Stimulated activated CD4-positive, alpha-beta T cell treated with anti-CD3 and anti-CD28 coated beads, Interleukin-15, amount 100 ng/mL, for 48 hours (primary cell): ENCODE measurements at regions not wholly inside any gene's neighbourhood (a gene's known extent, or its start where the extent isn't known, plus 50 kb on each side); places are given as distances from the start of the nearest gene placed in this dataset.

Experiments used
- DNase-seq, 2 donors: peaks; one replicate each; pipeline ENCODE4 v3.0.0-alpha.2; 2020; ENCODE audit warnings: low read depth in 2 of 2

DNA sequence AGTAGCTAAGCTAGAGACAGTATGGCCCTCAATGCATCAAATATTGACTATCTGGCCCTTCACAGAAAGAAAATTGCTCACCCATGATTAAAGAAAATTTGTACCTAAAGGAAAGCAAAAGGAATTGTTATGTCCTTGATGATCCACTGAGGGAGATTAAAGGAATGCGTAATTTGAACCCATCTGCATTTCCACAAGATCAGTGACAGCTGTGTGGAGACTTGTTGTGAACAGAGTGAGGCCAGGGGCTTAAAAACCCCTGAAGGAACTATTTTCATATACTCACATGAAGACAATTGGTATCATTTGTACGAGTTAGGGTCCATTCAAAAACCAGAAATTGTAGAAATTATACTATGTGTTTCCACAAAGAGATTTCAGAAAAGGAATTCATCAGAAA, 1908.1 kb upstream of the SEL1L start:
- no peak for DNase-seq

DNA sequence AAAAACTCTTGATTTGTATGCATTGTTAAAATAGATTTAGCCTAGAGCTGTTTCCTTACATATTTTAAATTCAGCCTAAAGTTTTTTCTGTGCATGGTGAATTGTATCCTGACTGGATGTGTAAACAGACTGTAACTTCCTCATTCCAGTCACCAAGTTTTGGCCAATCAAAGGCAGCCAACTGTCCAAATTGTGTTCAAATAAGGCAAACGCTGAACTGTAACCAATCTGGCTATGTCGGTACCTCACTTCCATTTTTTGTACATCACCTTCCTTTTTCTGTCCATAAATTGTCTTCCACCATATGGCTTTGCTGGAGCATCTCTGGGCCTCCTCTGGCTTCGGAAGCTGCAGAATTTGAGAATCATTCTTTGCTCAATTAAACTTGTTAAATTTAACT, 1921.9 kb upstream of the SEL1L start:
- DNase-seq = no peak

DNA sequence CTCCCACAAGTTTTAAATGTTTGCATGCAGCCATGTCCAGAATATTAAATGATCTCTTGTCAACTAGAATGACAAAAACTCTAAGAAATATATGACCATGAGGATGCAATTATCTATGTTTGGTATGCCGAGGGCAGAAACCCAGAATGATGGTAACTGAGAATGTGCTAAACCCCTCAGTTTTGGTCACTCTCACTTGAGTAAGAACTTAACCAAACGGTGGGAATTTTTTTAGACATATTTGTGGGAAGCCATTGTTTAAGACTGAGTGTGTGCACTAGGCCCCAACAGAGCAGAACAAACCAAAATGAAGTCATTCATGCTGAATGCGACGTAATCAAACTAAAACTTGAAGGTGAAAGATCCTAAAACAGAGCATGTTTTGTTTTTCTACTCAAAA, 1927.9 kb upstream of the SEL1L start:
- no peak for DNase-seq

GRCh38 chr14:83462759-83463158, 1929.1 kb upstream of the SEL1L start:
- no peak for DNase-seq

DNA sequence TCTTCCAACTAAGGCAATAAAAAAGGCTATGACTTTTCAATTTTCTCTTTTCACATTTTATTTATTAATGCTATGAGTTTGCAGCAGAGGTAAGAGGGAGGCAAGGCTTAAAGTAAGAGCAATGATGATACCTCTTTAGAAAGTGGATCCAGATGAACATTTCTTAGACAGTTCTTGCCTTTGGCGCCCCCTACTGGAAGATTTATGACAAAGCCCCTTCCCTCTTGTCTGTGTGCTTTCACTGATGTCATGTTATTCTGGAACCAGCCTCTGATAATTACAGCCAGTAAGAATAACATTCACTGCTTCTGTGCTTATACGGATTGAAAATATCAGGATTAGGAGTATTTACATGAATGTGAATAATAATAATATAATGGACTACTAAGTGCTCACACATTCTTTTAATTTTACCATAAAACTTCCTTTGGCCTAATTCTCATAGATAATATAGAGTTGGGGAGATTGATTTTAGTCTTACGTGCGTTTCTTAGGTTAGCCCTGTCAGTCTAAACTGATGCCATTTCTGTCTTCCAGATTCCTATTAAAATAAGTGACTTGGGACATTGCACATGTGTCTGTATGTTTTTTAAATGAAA, 1929.9 kb upstream of the SEL1L start:
- no peak for DNase-seq

- DNase-seq = no peak
These were observed 1934.2 kb upstream of the SEL1L start for GRCh38 chr14:83467811-83468210.

GRCh38 chr14:83470466-83470865, 1936.8 kb upstream of the SEL1L start:
- DNase-seq = no peak

GRCh38 chr14:83470959-83471695, 1937.5 kb upstream of the SEL1L start:
- DNase-seq = no peak

DNA sequence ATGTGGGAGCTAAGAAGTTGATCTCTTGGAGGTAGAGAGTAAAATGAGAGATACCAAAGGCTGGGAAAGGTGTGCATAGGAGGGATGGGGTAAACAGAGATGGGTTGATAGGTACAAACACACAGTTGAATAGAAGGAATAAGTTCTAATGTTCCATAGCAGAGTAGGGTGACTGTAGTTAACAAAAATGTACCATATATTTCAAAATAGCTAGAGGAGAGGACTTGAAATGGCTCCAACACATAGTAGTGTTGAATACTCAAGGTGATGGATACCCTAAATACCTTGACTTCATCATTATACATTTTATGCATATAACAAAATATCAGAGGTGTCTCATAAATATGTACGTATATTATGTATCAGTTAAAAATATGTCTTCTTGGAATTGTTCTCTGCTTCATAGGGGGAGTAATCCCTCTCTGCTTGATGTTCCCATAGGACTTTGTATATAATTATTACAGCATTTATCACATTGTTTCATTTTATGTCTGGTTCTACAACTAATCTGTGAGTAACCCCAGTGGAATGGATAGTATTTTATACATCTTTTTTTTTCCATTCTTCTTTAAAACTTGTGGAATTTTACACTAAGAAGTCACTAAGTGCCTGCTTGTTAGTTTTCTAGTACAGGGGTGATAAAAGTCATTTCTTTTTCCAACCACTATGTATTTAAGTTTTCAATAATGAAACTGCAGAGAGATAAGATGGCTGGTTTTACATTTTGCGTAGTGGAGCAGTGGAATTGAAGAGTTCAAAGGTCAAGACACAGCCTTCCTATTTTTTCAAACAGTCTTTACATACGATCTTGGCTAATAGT, 1940.0 kb upstream of the SEL1L start:
- DNase-seq = no peak

GRCh38 chr14:83478741-83479140, 1945.1 kb upstream of the SEL1L start:
- DNase-seq = no peak

DNA sequence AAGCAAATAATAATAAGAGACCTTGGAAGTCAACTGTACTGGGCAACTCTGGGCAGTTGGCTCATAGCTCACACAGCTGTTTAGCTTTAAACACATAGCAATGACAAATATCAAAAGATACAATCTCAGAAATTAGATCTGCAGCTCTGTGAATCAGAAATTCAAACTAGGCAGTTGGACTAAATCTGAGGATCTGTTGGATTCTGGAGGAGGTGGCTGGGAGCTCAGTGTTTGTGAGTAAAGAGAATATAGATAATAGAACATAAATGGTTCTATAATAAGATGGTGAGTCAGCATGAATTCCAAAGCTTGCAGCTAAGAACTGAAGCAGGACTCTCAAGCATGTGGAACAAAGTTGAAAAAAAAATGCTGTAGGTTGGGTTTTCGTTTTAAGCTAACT, 1949.4 kb upstream of the SEL1L start:
- DNase-seq = no peak

GRCh38 chr14:83485591-83485990, 1951.9 kb upstream of the SEL1L start:
- no peak for DNase-seq

DNA sequence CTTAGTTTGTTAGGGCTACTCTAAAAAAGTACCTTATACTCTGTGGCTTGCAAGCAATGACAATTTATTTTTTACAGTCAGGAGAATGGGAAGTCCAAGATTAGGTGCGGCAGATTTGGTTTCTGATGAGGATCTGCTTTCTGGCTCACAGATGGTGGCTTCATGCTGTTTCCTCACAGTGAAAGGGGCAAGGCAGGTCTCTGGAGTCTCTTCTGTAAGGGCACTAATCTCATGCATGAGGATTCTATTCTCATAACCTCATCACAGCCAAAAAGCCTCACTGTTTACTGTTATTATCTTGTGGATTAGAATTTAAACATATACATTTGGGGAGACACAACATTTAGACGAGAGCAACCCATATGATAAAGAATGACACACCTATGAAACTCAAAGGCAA, 1957.4 kb upstream of the SEL1L start:
- no peak for DNase-seq

DNA sequence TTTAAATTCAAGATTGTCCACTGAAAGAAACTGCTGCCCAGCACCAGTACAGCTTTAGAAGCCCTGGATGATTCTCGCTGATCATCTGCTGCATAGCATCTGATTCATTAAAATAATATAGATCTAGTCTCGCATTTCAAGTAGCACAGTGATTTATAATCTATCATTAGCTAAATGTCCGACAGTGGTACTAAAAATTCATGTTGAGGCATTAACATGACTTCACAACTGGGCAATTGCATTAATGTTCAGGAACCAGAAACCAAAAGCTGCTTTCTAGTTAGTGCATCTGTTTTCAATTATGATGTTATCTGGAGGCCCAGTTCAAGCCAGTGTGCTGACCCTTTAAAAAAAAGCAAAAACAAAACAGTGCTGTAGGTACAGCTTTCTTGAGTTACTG, 1987.2 kb upstream of the SEL1L start:
- no peak for DNase-seq

DNA sequence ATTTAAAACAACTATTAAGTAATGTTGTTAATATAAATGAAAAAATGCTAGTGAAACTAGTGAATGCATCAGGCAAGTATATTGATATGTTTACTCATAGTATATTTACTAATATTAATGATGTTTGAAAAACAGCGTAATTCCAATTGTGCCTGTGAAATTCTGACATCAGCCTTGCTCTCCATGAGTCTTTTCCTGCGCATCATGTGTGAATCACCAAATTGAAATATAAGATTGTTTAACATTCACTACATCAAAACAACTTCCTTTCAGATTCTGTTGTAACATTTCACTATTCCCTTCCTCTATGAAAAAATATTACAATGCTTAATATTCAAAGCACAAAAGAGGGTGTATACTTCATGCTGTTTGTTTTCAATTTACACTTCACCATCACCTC, 1995.9 kb upstream of the SEL1L start:
- DNase-seq = no peak

DNA sequence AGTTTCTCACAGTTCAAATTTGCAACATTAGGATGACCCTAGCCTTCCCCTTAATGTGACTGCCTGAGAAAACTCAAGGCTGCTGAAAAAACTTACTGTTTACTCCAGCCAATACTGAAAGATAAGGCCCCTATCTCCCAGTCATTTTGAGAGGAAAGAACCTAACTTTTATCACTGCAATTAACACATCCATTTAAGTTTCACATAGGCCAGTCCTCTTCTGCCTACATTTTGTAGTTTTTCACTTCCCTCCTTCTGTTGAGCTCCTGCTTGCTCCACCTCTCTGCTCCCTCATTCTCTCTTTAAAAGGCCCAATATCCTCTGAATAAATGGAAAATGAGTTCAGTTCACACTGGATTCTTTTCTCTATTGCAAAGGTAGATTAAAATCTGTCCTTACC, 1996.2 kb upstream of the FLRT2 start:
- no peak for DNase-seq

DNA sequence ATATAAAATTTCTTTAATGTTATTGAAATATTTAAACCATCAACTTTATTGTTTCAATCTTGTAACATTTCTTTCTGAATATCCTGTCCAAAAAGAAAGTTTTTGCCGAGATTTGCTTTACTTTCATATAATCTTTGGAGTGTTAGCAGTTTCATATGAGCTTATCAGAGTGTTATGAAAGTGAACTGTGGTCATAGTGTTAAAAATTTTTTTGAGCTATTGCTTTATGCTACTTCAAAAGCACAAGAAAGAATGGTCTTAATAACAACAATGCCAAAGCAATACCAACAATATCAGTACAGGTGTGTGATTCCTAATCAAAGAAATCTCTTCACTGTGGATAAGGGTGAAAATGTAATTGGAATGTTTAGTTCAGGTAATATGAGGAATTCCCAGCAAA, 1994.9 kb upstream of the FLRT2 start:
- DNase-seq = no peak

DNA sequence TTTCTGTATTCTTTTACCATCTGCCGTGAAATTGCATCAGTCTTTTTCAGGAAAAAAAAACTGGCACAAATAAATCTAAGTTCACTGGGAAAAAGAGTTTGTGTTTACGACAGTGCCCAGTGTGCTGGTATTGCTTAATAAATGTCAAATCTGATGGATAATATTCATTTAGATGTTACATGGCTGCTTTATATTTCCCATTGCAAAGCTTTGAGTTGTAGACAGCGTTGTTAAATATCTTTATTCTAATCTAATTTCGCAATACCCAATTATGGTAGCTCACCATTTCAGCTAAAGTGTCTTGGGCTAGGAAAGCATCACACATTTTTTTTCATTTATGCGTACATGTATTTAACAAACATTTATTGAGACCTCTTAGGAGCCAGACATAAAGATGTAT, 1994.5 kb upstream of the FLRT2 start:
- DNase-seq = no peak

DNA sequence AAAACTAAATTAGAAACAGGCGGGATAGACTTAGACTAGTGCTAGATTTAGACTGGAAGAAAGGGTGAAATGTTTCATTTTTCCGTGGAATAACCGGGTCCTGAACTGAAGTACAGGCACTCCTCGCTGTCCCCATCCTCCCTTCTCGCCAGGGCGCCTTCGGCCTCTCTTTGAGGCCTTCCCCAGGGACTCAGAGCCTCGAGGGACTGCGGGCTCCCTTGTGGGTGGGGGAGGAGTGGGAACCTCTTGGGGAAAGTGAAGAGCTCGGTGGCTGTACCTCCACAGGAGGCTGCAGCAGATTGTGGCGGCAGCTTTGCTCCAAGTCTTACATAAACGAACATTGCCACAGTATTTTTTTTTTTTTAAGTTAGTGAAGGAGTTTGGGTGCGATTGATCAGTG, 1988.8 kb upstream of the FLRT2 start:
- no peak for DNase-seq

- DNase-seq = no peak
These were observed 1981.7 kb upstream of the FLRT2 start for GRCh38 chr14:83548061-83548839.

- DNase-seq = no peak
These were observed 1973.9 kb upstream of the FLRT2 start for GRCh38 chr14:83556065-83556464.

DNA sequence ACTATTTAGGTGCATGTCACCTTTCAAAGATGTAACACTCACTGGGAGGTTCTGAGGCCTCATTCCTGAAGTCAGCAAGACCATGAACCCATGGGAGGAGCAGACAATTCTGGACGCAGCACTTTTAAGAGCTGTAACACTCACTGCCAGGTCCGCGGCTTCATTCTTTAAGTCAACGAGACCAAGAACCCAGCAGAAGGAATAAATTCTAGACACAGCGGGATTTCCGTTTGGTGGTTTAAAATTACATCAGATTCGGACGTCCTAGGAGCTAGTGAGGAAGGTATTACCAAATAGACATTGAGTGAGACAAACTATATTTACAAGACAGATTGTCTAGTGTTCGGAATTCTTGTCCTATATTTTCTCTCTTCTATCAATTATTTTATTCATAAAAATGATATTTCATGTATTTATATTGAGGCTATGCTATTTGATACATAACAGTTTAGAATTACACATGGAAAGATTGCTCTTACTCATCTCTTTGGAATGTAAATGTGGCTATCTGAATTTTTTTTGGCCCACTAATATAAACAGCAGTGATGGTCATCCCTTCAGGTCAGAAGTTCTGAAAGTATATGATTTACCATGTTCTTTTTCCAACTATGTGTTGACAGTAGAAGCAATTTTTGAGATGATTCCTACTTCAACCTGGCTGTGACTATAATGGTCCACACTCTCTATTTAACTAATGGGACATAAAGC, 1973.0 kb upstream of the FLRT2 start:
- DNase-seq = no peak
